ENCODE measurements at regions not wholly inside any gene's neighbourhood (a gene's known extent, or its start where the extent isn't known, plus 50 kb on each side); places are given as distances from the start of the nearest gene placed in this dataset.

DNA sequence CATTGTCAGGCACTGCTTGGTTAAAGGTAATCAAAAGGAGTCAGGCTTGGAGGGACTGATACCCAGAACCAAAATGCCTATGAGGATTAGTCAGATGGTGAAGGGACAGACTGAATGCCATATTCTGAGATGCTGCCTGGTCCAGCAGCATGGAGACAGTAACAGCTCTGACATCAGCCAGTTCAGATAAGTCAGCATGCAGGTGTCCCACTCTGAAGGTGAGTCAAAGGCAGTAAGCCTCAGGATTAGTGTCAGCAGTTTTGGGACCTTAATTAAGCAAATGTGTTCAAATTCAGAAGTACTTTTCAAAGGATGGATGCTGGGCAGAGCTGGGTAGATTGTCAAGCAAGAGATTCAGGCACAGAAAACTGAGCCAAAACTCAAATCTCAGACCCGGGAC lies 198.4 kb downstream of the RPS12 start:
- DNase-seq (ENCODE audit: extremely low read depth, insufficient read length) = no peak
- H3K36me3 ChIP-seq (ENCODE audit: control insufficient read depth, insufficient read depth, low read length) = no peaks in the 10 kb centered on the region
- TF ChIP-seq, protein P1, sequence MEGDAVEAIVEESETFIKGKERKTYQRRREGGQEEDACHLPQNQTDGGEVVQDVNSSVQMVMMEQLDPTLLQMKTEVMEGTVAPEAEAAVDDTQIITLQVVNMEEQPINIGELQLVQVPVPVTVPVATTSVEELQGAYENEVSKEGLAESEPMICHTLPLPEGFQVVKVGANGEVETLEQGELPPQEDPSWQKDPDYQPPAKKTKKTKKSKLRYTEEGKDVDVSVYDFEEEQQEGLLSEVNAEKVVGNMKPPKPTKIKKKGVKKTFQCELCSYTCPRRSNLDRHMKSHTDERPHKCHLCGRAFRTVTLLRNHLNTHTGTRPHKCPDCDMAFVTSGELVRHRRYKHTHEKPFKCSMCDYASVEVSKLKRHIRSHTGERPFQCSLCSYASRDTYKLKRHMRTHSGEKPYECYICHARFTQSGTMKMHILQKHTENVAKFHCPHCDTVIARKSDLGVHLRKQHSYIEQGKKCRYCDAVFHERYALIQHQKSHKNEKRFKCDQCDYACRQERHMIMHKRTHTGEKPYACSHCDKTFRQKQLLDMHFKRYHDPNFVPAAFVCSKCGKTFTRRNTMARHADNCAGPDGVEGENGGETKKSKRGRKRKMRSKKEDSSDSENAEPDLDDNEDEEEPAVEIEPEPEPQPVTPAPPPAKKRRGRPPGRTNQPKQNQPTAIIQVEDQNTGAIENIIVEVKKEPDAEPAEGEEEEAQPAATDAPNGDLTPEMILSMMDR (IDR thresholded peaks at IDR 0.05; ENCODE audit: insufficient read depth, low read length, poor library complexity, severe bottlenecking) = no peak
- no peaks in the 10 kb centered on the region for H3K27me3 ChIP-seq (replicated peaks; ENCODE audit: control insufficient read depth, insufficient read depth, low read length)
- no peak overlapping the region for H3K4me3 ChIP-seq (replicated peaks; ENCODE audit: low read depth, low read length)

DNA sequence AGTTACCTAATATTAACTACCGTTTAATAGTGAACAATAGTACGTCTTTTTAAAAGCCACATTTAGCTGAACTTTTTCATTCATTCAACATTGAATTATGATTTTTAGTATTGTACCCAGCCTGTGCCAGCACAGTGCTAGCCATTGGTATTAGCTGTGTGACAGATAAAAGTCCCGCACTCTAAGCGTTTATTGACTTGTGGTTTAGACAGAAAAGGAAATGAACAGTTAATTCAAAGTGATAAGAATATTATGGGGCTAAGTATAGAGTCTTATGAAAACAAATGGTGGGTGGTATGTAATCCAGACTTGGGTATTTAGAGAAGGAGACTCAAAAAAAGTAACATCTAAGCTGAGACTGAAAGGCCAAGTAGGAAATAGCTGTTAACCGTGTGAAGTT lies 202.3 kb downstream of the RPS12 start:
- TF ChIP-seq, protein P1 (IDR thresholded peaks at IDR 0.05; ENCODE audit: insufficient read depth, low read length, poor library complexity, severe bottlenecking) = no peak
- Histone ChIP-seq H3K4me3 (replicated peaks; ENCODE audit: low read depth, low read length) (no peak overlapping the region), H3K36me3 (ENCODE audit: control insufficient read depth, insufficient read depth, low read length) (no peaks in the 10 kb centered on the region), H3K27me3 (replicated peaks; ENCODE audit: control insufficient read depth, insufficient read depth, low read length) (no peaks in the 10 kb centered on the region)
- no peak for DNase-seq (ENCODE audit: extremely low read depth, insufficient read length)

DNA sequence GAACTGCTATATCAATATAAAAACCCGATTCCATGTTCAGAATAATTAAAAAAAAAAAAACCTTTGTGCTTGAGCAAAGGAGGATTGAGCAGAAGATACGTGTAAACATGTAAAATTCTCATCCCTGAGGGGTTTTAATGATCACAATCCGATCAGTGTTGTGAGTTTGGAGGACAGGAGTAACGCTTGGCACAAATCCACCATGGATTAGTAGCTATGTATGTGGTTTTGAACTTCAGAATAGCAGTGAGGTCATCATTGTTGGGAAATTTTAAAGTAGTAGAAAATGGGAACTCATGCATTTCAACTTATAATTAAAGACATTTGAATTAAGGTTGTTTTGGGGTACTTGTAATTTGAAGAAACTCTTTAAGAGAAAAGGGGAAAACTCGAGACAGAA lies 203.2 kb downstream of the RPS12 start:
- Histone ChIP-seq H3K27me3 (replicated peaks; ENCODE audit: control insufficient read depth, insufficient read depth, low read length) (no peaks in the 10 kb centered on the region), H3K36me3 (ENCODE audit: control insufficient read depth, insufficient read depth, low read length) (no peaks in the 10 kb centered on the region), H3K4me3 (replicated peaks; ENCODE audit: low read depth, low read length) (no peak overlapping the region)
- no peak for DNase-seq (ENCODE audit: extremely low read depth, insufficient read length)
- TF ChIP-seq, protein P1 (IDR thresholded peaks at IDR 0.05; ENCODE audit: insufficient read depth, low read length, poor library complexity, severe bottlenecking) = no peak

DNA sequence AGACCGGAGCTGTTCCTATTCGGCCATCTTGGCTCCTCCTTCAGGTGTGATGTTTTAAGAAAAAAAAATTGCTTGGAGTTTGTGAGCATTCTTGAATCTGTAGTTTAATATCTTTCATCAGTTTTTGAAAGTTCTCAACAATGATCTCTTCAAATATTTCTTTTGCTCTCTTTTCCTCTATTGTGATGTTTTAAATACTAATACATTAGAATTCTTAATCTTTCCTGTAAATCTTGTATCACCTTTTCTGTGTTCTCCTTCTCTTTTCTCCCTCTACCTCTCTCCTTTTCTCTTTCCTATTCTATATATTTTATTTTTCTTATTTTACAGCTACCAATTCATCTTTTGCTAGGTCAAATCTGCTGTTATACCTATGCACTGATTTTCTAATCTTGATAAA lies 212.3 kb downstream of the RPS12 start:
- H3K4me3 ChIP-seq (replicated peaks; ENCODE audit: low read depth, low read length) = no peak overlapping the region

DNA sequence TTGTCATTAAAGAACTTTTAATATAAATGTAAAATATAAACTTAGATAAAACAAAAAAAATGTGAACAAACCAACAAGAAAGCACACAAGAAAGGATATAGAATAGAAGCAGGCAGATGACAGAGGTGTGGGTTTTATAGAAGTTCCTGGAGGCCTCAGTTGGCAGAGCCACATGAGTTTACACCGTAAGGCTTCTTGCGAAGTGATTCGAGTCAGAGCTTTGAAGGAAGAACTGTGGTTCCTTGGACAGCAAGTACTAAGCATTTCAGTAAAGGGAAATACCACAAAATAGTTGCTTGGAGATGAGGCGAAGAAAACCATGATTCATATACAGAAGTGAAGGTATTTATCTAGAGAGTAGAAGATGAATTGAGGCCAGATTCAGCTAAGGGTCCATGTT lies 207.9 kb upstream of the EYA4 start:
- no peaks in the 10 kb centered on the region for H3K27me3 ChIP-seq (replicated peaks; ENCODE audit: control insufficient read depth, insufficient read depth, low read length)
- no peak for DNase-seq (ENCODE audit: extremely low read depth, insufficient read length)
- no peaks in the 10 kb centered on the region for H3K36me3 ChIP-seq (ENCODE audit: control insufficient read depth, insufficient read depth, low read length)
- TF ChIP-seq, protein P1 (IDR thresholded peaks at IDR 0.05; ENCODE audit: insufficient read depth, low read length, poor library complexity, severe bottlenecking) = no peak
- H3K4me3 ChIP-seq (replicated peaks; ENCODE audit: low read depth, low read length) = no peak overlapping the region

More for the DNA sequence above, 212.3 kb downstream of the RPS12 start:
- Histone ChIP-seq H3K36me3 (ENCODE audit: control insufficient read depth, insufficient read depth, low read length) (no peaks in the 10 kb centered on the region), H3K27me3 (replicated peaks; ENCODE audit: control insufficient read depth, insufficient read depth, low read length) (no peaks in the 10 kb centered on the region)
- no peak for DNase-seq (ENCODE audit: extremely low read depth, insufficient read length)
- TF ChIP-seq, protein P1 (IDR thresholded peaks at IDR 0.05; ENCODE audit: insufficient read depth, low read length, poor library complexity, severe bottlenecking) = no peak

DNA sequence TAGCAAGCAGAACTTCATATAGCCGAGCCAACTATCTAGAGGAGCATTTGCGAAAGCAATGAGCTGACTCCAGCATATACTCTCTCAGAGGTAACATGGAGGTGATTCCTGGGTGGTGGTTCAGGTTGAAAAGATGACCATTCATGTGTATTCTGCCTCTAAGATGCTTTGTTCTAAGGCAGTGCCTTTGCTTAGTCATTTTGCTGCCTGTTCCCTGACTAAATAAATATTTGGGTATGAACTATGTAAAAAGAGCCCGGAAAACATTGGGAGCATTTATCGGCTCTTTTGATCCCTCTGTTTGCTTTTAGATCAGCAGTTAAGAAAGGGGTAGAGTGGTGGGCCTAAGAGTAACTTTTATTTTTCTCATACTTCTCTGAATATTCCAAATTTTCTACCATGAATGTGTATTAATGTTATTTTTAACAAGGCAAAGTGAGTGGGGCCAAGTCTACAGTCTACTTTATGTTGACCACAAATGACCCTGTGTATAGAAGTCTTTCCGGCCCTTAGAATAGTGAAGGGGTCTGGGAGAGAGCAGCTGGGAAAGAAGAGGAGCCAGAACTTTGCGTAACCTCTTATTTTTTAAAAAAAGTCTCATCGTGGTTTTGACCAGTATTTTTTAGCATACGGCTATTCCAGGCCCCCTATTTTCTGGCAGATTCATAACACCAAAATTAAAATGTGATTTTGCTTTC lies 206.5 kb upstream of the EYA4 start:
- no peaks in the 10 kb centered on the region; the same call in 1 of the 2 replicates for H3K27me3 ChIP-seq (replicated peaks; ENCODE audit: control insufficient read depth, insufficient read depth, low read length)
- TF ChIP-seq, protein P1 (IDR thresholded peaks at IDR 0.05; ENCODE audit: insufficient read depth, low read length, poor library complexity, severe bottlenecking) = no peak
- no peaks in the 10 kb centered on the region for H3K36me3 ChIP-seq (ENCODE audit: control insufficient read depth, insufficient read depth, low read length)
- DNase-seq (ENCODE audit: extremely low read depth, insufficient read length) = no peak
- H3K4me3 ChIP-seq (replicated peaks; ENCODE audit: low read depth, low read length) = no peak overlapping the region
